Spinal cord (tissue), 9 donors: ENCODE measurements at regions not wholly inside any gene's neighbourhood (a gene's known extent, or its start where the extent isn't known, plus 50 kb on each side); places are given as distances from the start of the nearest gene placed in this dataset.

Experiments used
- DNase-seq, 6 donors: peaks; one replicate each; pipeline versions ENCODE4 v3.0.0 to v3.0.0-alpha.2; 2013 to 2015; ENCODE audit warnings: low spot score in 6 of 6, low read depth in 4 of 6
- H3K27ac ChIP-seq: one replicate; pipeline ENCODE4 v1.5.1; 2013; ENCODE audit warnings: low read depth, low read length, control low read depth
- H3K27me3 ChIP-seq: one replicate; pipeline ENCODE4 v1.6.1; 2013; ENCODE audit warnings: low read length; ENCODE audit not compliant: control insufficient read depth, insufficient read depth
- H3K36me3 ChIP-seq: one replicate; pipeline ENCODE4 v1.6.1; 2013; ENCODE audit warnings: low read length; ENCODE audit not compliant: control insufficient read depth, insufficient read depth
- H3K4me1 ChIP-seq: one replicate; pipeline ENCODE4 v1.6.1; 2013; ENCODE audit warnings: low read length; ENCODE audit not compliant: control insufficient read depth, insufficient read depth
- H3K4me3 ChIP-seq: one replicate; pipeline ENCODE4 v1.5.1; 2013; ENCODE audit warnings: low read depth, low read length, control low read depth
- H3K9me3 ChIP-seq: one replicate; pipeline ENCODE4 v1.6.1; 2013; ENCODE audit warnings: low read length; ENCODE audit not compliant: control insufficient read depth, insufficient read depth
- WGBS: methylation state at CpG from one replicate; pipeline ENCODE4 v1.1.5; 2013; ENCODE audit warnings: missing lambda C conversion rate; ENCODE audit not compliant: insufficient coverage; 5-methylcytosine and 5-hydroxymethylcytosine counted together
- donor health status: healthy.

DNA sequence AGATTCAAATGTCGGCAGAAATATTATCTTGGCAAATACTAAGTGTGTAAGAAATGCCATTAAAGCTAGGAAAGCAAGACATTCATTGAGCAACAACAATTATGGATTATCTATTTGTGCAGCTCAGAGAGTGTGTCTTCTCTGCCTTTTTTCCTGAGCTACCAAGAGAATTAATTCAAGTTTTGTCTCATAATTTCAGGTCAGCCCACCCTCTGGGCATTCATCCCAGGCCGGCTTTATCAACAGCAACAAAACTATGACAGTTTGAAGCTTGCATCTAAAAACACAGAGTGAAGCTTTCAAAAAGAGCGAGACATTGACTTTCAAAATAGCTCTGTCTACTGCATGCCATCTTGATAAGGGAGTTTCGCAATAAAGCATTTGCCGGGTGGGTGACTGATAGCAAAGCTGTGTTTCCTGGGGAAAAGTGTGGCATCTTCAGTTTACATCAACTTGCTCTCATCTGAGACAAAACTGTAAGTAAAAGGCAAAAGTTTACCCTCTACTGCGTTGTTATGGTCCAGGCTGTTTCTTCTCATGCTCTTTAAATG lies 182.4 kb downstream of the IRX1 start:
- Histone ChIP-seq H3K27me3 (no peaks in the 10 kb centered on the region), H3K27ac (no peak overlapping the region), H3K9me3 (no peaks in the 10 kb centered on the region), H3K4me3 (no peak overlapping the region), H3K4me1 (no peaks in the 10 kb centered on the region), H3K36me3 (no peaks in the 10 kb centered on the region)
- DNase-seq: peak in 2 of 6 donors; percentile 15 to 33
- 72% methylated on average over 2 of the region's 6 CpGs for WGBS

DNA sequence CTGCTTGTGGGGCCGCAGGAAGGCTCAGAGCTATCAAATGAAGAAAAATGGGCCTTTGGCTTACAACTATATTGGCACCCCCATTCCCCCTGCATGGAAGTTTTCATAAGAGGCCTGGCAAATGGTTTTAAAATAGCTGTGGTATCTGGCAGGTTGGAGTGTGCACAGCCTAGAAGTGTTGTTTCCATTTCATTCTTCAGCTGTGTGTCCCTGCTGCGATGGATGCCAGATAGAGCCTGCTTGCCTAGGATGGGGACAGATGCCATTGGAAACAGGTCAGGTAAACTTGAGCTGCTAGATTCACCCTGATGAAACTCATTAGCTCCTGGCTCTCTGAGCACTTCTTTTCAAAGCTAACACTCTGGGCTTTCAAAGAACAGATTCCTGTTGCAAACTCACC lies 183.3 kb downstream of the IRX1 start:
- H3K4me3 ChIP-seq: no peak overlapping the region
- no peaks in the 10 kb centered on the region for H3K36me3 ChIP-seq
- H3K27me3 ChIP-seq: no peaks in the 10 kb centered on the region
- no peak for DNase-seq
- 70% methylated on average over 1 of the region's 2 CpGs for WGBS
- H3K4me1 ChIP-seq: no peaks in the 10 kb centered on the region
- no peaks in the 10 kb centered on the region for H3K9me3 ChIP-seq
- no peak overlapping the region for H3K27ac ChIP-seq

DNA sequence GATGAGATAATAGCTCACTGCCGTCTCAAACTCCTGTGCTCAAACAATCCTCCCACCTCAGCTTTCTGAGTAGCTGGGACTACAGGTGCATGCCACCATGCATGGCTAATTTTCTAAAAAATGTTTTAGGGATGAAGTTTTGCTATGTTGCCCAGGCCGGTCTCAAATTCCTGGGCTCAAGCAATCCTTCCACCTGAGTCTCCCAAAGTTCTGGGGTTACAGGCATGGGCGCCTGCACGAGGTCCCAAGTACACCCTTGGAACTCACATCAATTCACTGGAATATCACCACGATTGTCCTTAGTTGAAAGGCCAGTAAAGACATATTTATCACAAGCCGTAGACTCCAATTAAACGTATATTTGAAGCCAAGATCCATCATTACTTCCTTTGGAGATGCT lies 184.6 kb downstream of the IRX1 start:
- Histone ChIP-seq H3K4me1 (no peaks in the 10 kb centered on the region), H3K27ac (no peak overlapping the region), H3K9me3 (no peaks in the 10 kb centered on the region), H3K4me3 (no peak overlapping the region), H3K36me3 (no peaks in the 10 kb centered on the region), H3K27me3 (no peaks in the 10 kb centered on the region)
- WGBS: 100% methylated on average over 3 of the region's 7 CpGs
- no peak for DNase-seq

DNA sequence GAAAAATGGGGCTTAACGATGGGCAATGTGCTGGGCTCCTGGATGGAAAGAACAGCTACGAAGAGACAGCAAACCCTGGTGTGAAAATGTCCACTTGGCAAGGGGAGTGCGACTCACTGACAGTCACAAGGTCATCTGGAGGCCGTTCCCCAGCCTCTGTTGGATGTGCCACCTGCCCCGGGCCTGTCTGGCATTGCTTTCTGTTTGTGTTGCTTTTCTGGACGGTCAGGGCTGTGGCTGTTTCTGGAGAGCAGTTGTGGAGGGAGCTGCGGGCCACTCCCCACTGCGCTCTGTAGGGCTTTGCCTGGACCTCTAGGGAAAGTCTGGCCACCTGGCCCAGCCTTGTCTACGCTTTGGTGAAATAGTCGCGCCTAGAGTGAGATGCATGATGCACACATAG lies 185.3 kb downstream of the IRX1 start:
- H3K27ac ChIP-seq: no peak overlapping the region
- no peaks in the 10 kb centered on the region for H3K27me3 ChIP-seq
- DNase-seq: no peak
- H3K36me3 ChIP-seq: no peaks in the 10 kb centered on the region
- no peaks in the 10 kb centered on the region for H3K9me3 ChIP-seq
- no peaks in the 10 kb centered on the region for H3K4me1 ChIP-seq
- WGBS: 92% methylated on average over 11 of the region's 11 CpGs
- no peak overlapping the region for H3K4me3 ChIP-seq

DNA sequence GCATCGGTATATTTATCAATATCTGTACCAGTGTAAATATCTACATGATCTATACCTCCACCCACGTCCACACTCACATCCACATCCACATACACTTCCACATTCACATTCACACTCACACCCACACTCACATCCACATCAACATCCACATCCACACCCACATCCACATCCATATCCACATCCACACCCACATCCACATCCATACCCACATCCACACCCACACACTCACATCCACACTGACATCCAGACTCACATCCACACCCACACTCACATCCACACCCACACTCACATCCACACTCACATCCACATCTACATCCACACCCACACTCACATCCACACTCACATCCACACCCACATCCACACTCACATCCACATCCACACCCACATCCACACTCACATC lies 189.2 kb downstream of the IRX1 start:
- Histone ChIP-seq H3K27ac (no peak overlapping the region), H3K4me3 (no peak overlapping the region), H3K9me3 (no peaks in the 10 kb centered on the region), H3K36me3 (no peaks in the 10 kb centered on the region), H3K27me3 (no peaks in the 10 kb centered on the region), H3K4me1 (no peaks in the 10 kb centered on the region)
- DNase-seq: no peak
- 93% methylated on average over 2 of the region's 2 CpGs for WGBS

DNA sequence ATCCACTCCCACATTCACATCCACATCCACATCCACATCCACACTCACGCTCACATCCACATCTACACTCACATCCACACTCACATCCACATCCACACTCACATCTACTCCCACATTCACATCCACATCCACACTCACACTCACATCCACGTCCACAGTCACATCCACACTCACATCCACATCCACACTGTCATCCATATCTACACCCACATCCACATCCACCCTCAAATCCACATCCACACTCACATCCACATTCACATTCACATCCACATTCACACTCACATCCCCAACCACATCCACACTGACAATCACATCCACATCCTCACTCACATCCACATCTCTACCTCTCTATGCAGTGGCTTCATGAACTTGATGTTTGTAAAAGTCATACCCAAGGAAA lies 190.5 kb downstream of the IRX1 start:
- WGBS: 89% methylated on average over 2 of the region's 2 CpGs
- no peak overlapping the region for H3K27ac ChIP-seq
- H3K4me1 ChIP-seq: no peaks in the 10 kb centered on the region
- DNase-seq: no peak
- no peaks in the 10 kb centered on the region for H3K27me3 ChIP-seq
- no peak overlapping the region for H3K4me3 ChIP-seq
- no peaks in the 10 kb centered on the region for H3K36me3 ChIP-seq
- no peaks in the 10 kb centered on the region for H3K9me3 ChIP-seq

DNA sequence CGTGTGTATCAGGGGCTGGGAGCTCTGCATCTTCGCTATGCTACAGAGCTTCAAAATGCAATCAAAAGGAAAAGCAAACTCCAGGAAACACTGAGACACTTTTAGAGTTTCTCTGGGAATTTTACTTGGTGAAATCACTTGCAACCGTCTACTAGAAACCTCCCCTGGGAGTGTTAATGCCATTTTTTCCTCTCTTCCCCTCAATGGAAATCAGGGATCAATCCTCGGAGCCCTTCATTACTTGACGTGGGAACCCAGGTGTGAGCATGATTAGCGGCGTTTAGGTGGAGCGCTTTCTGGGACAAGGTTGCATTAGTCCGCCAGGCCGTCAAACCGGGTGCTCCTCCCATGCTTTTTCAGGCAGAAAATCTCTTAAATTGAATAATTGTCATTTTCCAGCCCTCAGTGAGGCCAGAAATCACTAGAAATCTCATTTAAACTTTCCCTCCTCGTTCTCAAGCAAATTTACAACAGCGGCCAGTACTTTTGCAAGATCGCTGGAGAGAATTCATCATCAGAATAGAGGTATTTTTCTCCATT lies 191.3 kb downstream of the IRX1 start:
- 82% methylated on average over 10 of the region's 14 CpGs for WGBS
- Histone ChIP-seq H3K4me1 (no peaks in the 10 kb centered on the region), H3K4me3 (no peak overlapping the region), H3K27me3 (no peaks in the 10 kb centered on the region), H3K27ac (no peak overlapping the region), H3K36me3 (no peaks in the 10 kb centered on the region), H3K9me3 (no peaks in the 10 kb centered on the region)
- peak in 1 of 6 donors; percentile 76 for DNase-seq

DNA sequence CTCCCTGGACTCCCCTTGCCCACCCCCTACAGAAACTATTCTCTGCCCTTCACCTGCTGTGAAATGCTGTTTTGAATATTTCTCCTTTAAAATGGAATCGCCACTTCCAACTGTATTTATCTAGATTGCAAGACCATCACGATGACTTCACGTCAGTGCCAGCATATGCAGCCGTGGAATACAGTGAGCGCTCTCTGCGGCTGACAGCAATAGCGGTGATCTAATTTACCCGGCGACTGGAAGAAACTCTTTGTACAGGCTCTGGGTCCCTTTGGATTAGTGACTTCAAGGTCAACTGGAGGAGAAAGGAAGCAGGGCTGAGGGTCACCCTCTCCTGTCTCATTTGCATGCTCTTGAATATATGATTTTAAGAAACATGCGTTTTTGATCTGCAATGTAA lies 192.0 kb downstream of the IRX1 start:
- no peaks in the 10 kb centered on the region for H3K36me3 ChIP-seq
- H3K9me3 ChIP-seq: no peaks in the 10 kb centered on the region
- DNase-seq: peak in 2 of 6 donors; percentile 30 to 86
- no peak overlapping the region for H3K4me3 ChIP-seq
- 9% methylated on average over 7 of the region's 10 CpGs for WGBS
- no peaks in the 10 kb centered on the region for H3K4me1 ChIP-seq
- no peak overlapping the region for H3K27ac ChIP-seq
- no peaks in the 10 kb centered on the region for H3K27me3 ChIP-seq

DNA sequence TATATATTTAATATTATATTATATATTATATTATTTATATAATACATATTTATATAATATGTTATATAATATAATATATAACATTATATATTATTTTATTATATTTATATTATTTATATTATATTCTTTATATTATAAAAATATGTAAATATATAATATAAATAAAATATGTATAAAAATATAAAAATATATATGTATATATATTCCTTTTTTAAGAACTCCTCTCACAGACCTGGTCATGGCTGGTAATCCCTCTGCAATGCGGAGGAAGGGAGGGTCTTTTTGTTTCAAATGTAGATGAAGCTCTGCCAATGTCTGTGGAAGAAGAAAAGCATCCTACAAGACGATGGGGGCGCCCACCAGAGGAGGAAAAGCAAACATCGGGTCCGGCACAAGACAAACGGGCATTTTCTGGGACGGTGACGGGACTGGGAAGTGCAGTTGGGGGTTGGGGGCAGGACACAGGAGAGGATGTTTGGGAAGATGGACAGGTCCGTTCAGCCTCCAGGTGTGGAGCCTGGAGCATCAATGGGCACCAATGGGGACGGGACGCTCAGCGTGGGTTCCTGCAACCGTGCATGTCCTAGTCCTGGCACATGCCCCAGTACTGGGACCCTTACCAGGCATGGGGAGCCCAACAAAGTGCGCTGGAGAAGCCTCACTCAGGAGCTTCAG lies 194.0 kb downstream of the IRX1 start:
- no peak for DNase-seq
- 84% methylated on average over 13 of the region's 14 CpGs for WGBS
- no peaks in the 10 kb centered on the region for H3K4me1 ChIP-seq
- H3K27me3 ChIP-seq: no peaks in the 10 kb centered on the region
- no peak overlapping the region for H3K4me3 ChIP-seq
- no peaks in the 10 kb centered on the region for H3K36me3 ChIP-seq
- no peak overlapping the region for H3K27ac ChIP-seq
- H3K9me3 ChIP-seq: no peaks in the 10 kb centered on the region

DNA sequence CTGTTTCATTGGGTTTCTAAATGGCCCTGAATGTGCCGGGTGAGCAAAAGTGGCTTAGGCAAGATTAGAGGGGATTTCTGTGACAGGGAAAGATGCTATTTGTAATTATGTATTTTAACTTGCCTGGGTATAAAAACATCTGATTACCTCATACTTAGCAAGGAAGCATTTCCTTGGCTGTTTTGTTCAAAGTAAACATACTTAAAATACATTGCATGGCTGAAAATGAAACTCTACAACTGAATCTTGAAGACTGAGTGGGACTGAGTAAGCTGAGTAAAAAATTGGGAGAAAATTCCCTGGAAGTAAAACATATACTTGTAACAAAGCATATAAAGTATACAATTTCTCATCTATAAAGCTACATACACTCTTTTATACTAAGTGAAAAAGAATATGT lies 197.5 kb downstream of the IRX1 start:
- no peaks in the 10 kb centered on the region for H3K9me3 ChIP-seq
- DNase-seq: no peak
- H3K27ac ChIP-seq: no peak overlapping the region
- H3K4me1 ChIP-seq: no peaks in the 10 kb centered on the region
- no CpG with 5 or more reads among the region's 1 CpG for WGBS
- no peaks in the 10 kb centered on the region for H3K27me3 ChIP-seq
- H3K4me3 ChIP-seq: no peak overlapping the region
- H3K36me3 ChIP-seq: no peaks in the 10 kb centered on the region
